CD14-positive monocyte (primary cell): ENCODE measurements at regions not wholly inside any gene's neighbourhood (a gene's known extent, or its start where the extent isn't known, plus 50 kb on each side); places are given as distances from the start of the nearest gene placed in this dataset.

Source experiments
- DNase-seq, 3 donors: peaks; one replicate each; pipeline ENCODE4 v3.0.0-alpha.2; 2011 to 2022
- H2AFZ ChIP-seq: 2 replicates; pipeline ENCODE4 v1.6.0; 2012; ENCODE audit warnings: mild to moderate bottlenecking, low read depth, low read length, inconsistent platforms; ENCODE audit not compliant: insufficient read depth, poor library complexity, severe bottlenecking
- H3K27ac ChIP-seq, 2 donors: 1 replicate in 1 of 2; 2 replicates in 1 of 2; pipeline ENCODE4 v1.5.1; 2012 to 2013; ENCODE audit warnings: low read length in 2 of 2, control low read depth in 1 of 2, inconsistent platforms in 1 of 2, low read depth in 1 of 2, mild to moderate bottlenecking in 1 of 2
- H3K27me3 ChIP-seq, 2 donors: one replicate each; pipeline versions ENCODE4 v1.6.0 to v1.6.1; 2011 to 2013; ENCODE audit warnings: low read length in 2 of 2; ENCODE audit not compliant: control insufficient read depth in 2 of 2, insufficient read depth in 2 of 2
- H3K36me3 ChIP-seq, 2 donors: replicated peaks in 1 of 2; 1 replicate in 1 of 2; 2 replicates in 1 of 2; pipeline versions ENCODE4 v1.5.1 to v1.6.1; 2012 to 2013; ENCODE audit warnings: low read length in 2 of 2, control low read depth in 1 of 2, inconsistent platforms in 1 of 2, mild to moderate bottlenecking in 1 of 2; ENCODE audit not compliant: insufficient read depth in 2 of 2, control insufficient read depth in 1 of 2
- H3K4me1 ChIP-seq, 2 donors: 1 replicate in 1 of 2; 2 replicates in 1 of 2; pipeline versions ENCODE4 v1.5.1 to v1.6.1; 2012 to 2013; ENCODE audit warnings: low read length in 2 of 2, control low read depth in 1 of 2, inconsistent platforms in 1 of 2, mild to moderate bottlenecking in 1 of 2, moderate library complexity in 1 of 2; ENCODE audit not compliant: insufficient read depth in 2 of 2, control insufficient read depth in 1 of 2
- H3K4me2 ChIP-seq: replicated peaks from 2 replicates; pipeline ENCODE3; 2012; ENCODE audit warnings: low read length, moderate library complexity, mild to moderate bottlenecking; ENCODE audit not compliant: poor library complexity, severe bottlenecking; ENCODE audit errors: extremely low read depth
- H3K4me3 ChIP-seq, 3 experiments: fragments of 200-600 bp in 1 of 3; sonication (generic) in 1 of 3; replicated peaks in 1 of 3; 1 replicate in 2 of 3; 2 replicates in 1 of 3; pipeline ENCODE4 v1.5.1; 2011 to 2013; ENCODE audit warnings: low read length in 3 of 3, mild to moderate bottlenecking in 3 of 3, control low read depth in 2 of 3, low read depth in 2 of 3, inconsistent platforms in 1 of 3, moderate library complexity in 1 of 3
- H3K79me2 ChIP-seq: 2 replicates; pipeline ENCODE4 v1.6.0; 2012; ENCODE audit warnings: mild to moderate bottlenecking, control low read depth, inconsistent platforms, low read length, moderate library complexity; ENCODE audit not compliant: insufficient read depth
- H3K9ac ChIP-seq: 2 replicates; pipeline ENCODE4 v1.6.0; 2017; ENCODE audit warnings: low read length, mild to moderate bottlenecking; ENCODE audit not compliant: insufficient read depth, poor library complexity, severe bottlenecking
- H3K9me3 ChIP-seq, 2 donors: replicated peaks in 1 of 2; 1 replicate in 1 of 2; 2 replicates in 1 of 2; pipeline versions ENCODE4 v1.5.1 to v1.6.1; 2012 to 2013; ENCODE audit warnings: low read length in 2 of 2, control low read depth in 1 of 2; ENCODE audit not compliant: control insufficient read depth in 1 of 2, insufficient read depth in 1 of 2
- H4K20me1 ChIP-seq: 2 replicates; pipeline ENCODE4 v1.6.0; 2012; ENCODE audit warnings: mild to moderate bottlenecking, low read length, control low read depth, moderate library complexity; ENCODE audit not compliant: insufficient read depth
- H3K27ac Mint-ChIP-seq, 7 donors: one replicate each; pipeline ENCODE4 v1.8.0; 2020; ENCODE audit warnings: mild to moderate bottlenecking in 7 of 7, mixed read lengths in 7 of 7, moderate library complexity in 6 of 7, inconsistent platforms in 2 of 7
- H3K27me3 Mint-ChIP-seq, 3 donors: one replicate each; pipeline ENCODE4 v1.8.0; 2021 to 2022; ENCODE audit warnings: low read depth in 3 of 3, mild to moderate bottlenecking in 3 of 3, mixed read lengths in 3 of 3, moderate library complexity in 3 of 3, inconsistent platforms in 1 of 3
- H3K36me3 Mint-ChIP-seq, 2 donors: one replicate each; pipeline ENCODE4 v1.8.0; 2020; ENCODE audit warnings: mixed read lengths in 2 of 2, inconsistent platforms in 1 of 2, mild to moderate bottlenecking in 1 of 2
- H3K4me1 Mint-ChIP-seq: one replicate; pipeline ENCODE4 v1.8.0; 2020; ENCODE audit warnings: mild to moderate bottlenecking, mixed read lengths
- H3K4me3 Mint-ChIP-seq, 2 donors: one replicate each; pipeline ENCODE4 v1.8.0; 2020; ENCODE audit warnings: mild to moderate bottlenecking in 2 of 2, mixed read lengths in 2 of 2, moderate library complexity in 1 of 2
- H3K9me3 Mint-ChIP-seq, 7 donors: one replicate each; pipeline ENCODE4 v1.8.0; 2020 to 2022; ENCODE audit warnings: mixed read lengths in 7 of 7, mild to moderate bottlenecking in 6 of 7, moderate library complexity in 6 of 7, inconsistent platforms in 2 of 7
- WGBS: methylation state at CpG from one replicate; pipeline ENCODE4 v1.1.5; 2013; ENCODE audit warnings: missing lambda C conversion rate; ENCODE audit not compliant: insufficient coverage; 5-methylcytosine and 5-hydroxymethylcytosine counted together
- intact Hi-C, 2 donors: fragments of 100-400 bp; cut with micrococcal nuclease; formaldehyde crosslinking; loops; one replicate each; pipeline versions ENCODE4 v1.15.0 to v1.15.1; 2023
- TF ChIP-seq, protein P1 (sequence below): fragments of 200-600 bp; IDR thresholded peaks from one replicate; pipeline ENCODE4 v1.8.0; 2022; ENCODE audit warnings: antibody characterized with exemption, mild to moderate bottlenecking

DNA sequence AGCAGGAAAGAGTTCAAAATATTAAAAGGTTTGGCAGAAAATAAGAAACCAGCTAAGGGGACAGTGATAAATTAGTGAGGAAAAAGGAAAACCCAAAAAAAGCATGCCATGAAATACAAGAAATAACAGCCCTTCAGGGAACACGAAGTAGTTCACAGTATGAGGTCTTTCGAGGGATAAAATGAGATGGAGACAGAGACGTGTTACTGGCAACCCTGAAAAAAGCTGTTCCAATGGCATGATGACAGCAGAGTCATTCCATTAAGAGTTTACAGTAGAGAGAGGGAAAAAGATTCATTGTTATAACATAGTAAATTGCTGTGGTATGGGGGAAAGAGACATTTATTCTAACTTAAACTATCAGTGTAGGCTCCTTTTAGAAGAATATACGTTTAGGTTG, 391.2 kb downstream of the ANKRD7 start:
- H3K4me3 Mint-ChIP-seq = no peak overlapping the region
- no peaks in the 10 kb centered on the region for H3K4me1 ChIP-seq
- H3K27ac ChIP-seq = no peak overlapping the region
- H3K9me3 Mint-ChIP-seq = peaks cover 0 to 2% (median 0%) of the 10 kb centered on the region in 7 donors
- no peaks in the 10 kb centered on the region for H4K20me1 ChIP-seq
- H2AFZ ChIP-seq = no peak overlapping the region
- H3K4me2 ChIP-seq = no peak overlapping the region
- no peaks in the 10 kb centered on the region for H3K9me3 ChIP-seq
- H3K9ac ChIP-seq = no peak overlapping the region
- intact Hi-C loops = no loop called here
- H3K79me2 ChIP-seq = no peaks in the 10 kb centered on the region
- H3K27me3 Mint-ChIP-seq = no peaks in the 10 kb centered on the region
- no peaks in the 10 kb centered on the region for H3K4me1 Mint-ChIP-seq
- no peak for DNase-seq
- no peak overlapping the region for H3K27ac Mint-ChIP-seq
- TF ChIP-seq, protein P1, sequence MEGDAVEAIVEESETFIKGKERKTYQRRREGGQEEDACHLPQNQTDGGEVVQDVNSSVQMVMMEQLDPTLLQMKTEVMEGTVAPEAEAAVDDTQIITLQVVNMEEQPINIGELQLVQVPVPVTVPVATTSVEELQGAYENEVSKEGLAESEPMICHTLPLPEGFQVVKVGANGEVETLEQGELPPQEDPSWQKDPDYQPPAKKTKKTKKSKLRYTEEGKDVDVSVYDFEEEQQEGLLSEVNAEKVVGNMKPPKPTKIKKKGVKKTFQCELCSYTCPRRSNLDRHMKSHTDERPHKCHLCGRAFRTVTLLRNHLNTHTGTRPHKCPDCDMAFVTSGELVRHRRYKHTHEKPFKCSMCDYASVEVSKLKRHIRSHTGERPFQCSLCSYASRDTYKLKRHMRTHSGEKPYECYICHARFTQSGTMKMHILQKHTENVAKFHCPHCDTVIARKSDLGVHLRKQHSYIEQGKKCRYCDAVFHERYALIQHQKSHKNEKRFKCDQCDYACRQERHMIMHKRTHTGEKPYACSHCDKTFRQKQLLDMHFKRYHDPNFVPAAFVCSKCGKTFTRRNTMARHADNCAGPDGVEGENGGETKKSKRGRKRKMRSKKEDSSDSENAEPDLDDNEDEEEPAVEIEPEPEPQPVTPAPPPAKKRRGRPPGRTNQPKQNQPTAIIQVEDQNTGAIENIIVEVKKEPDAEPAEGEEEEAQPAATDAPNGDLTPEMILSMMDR = no peak
- no peaks in the 10 kb centered on the region for H3K36me3 Mint-ChIP-seq
- H3K4me3 ChIP-seq = no peak overlapping the region
- 80% methylated on average over 3 of the region's 4 CpGs for WGBS
- no peaks in the 10 kb centered on the region for H3K36me3 ChIP-seq
- no peaks in the 10 kb centered on the region for H3K27me3 ChIP-seq

DNA sequence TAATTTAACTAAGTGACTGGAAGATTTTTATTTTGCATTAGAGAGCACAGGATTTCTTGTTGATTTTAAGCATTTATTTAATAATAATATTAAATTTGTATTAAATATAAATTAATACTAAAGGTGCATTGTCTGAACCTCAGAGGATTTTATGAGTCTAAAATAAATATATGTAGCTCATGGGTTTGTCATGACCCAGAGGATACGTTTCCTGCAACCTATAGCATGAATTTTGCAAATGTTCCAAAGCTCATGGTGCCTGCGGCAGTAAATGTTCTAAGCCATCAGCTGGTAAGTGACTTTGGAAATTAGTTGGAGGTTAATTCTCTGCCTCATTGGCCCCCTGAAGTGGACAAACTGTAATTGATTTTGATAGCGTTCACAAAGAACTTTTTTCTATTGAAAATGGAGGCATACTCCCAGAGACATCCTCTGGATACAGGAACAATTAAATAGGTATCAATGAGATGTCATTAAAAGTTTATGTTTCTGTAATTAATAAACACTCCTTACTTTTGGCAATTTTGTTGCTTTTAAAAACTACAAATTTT, 397.4 kb downstream of the ANKRD7 start:
- TF ChIP-seq, protein P1 = no peak
- H3K4me3 Mint-ChIP-seq = no peak overlapping the region

More for the DNA sequence above, 397.4 kb downstream of the ANKRD7 start:
- no peak overlapping the region for H3K27ac Mint-ChIP-seq
- peaks cover 2 to 3% (median 2%) of the 10 kb centered on the region in 7 donors for H3K9me3 Mint-ChIP-seq
- H4K20me1 ChIP-seq = no peaks in the 10 kb centered on the region
- no peaks in the 10 kb centered on the region for H3K27me3 ChIP-seq
- no peak overlapping the region for H2AFZ ChIP-seq
- H3K9me3 ChIP-seq = peaks cover 0 to 3% of the 10 kb centered on the region in 2 donors
- no peaks in the 10 kb centered on the region for H3K4me1 ChIP-seq
- no peaks in the 10 kb centered on the region for H3K36me3 Mint-ChIP-seq
- no peaks in the 10 kb centered on the region for H3K4me1 Mint-ChIP-seq
- DNase-seq = no peak
- no peaks in the 10 kb centered on the region for H3K79me2 ChIP-seq
- no peak overlapping the region for H3K27ac ChIP-seq
- no peak overlapping the region for H3K4me2 ChIP-seq
- WGBS = 70% methylated on average over 2 of the region's 3 CpGs
- H3K9ac ChIP-seq = no peak overlapping the region
- intact Hi-C loops = no loop called here
- H3K27me3 Mint-ChIP-seq = peaks cover 0 to 1% (median 0%) of the 10 kb centered on the region in 3 donors
- H3K4me3 ChIP-seq = no peak overlapping the region
- no peaks in the 10 kb centered on the region for H3K36me3 ChIP-seq
